Heart left ventricle (tissue), 13 donors: ENCODE measurements at regions not wholly inside any gene's neighbourhood (a gene's known extent, or its start where the extent isn't known, plus 50 kb on each side); places are given as distances from the start of the nearest gene placed in this dataset.

Experiments used
- POLR2A ChIP-seq, 2 donors: fragments of 450-650 bp; IDR thresholded peaks; one replicate each; pipeline ENCODE4 v1.6.1; 2017; ENCODE audit warnings: antibody characterized with exemption in 2 of 2, mild to moderate bottlenecking in 2 of 2, moderate library complexity in 2 of 2
- TF ChIP-seq, protein P1 (sequence below), 12 donors: fragments of 200-600 bp; sonication (generic) in 4 of 12; IDR thresholded peaks; one replicate each; pipeline versions ENCODE4 v1.5.0 to v1.8.0; 2018 to 2022; ENCODE audit warnings: antibody characterized with exemption in 12 of 12, mild to moderate bottlenecking in 5 of 12
- donor health status: ischemic (EF 13 %, LVEDD 7.1; RV severe dilation, severe dysfunction).
- donor health status: DM: no; HTN: yes; CAD: no.
- donor health status: DM: no; HTN: no; CAD: no.
- donor health status: ischemic (EF 25% LVEDD 6.9; RV normal size, moderate dysfunction).
- donor health status: ischemic (EF 25% LVEDD 5.7; RV mildly dilated, moderate dysfunction).
- donor health status: ischemic (EF 35%, LVEDD 5.7; RV mildly dilated, moderate dysfunction).
- donor health status: nonischemic (EF 11% LVEDD 7.7; RV severe dilation, severe dysfunction).
- donor health status: DM: yes; HTN: yes; CAD: no.
- donor health status: PGD.
- donor health status: ischemic (EF 29% LVEDD 5.4; RV normal size, mild dysfunction).
- donor health status: nonischemic (EF 23%, LVEDD 6.1; RV moderate dilation, normal function).

DNA sequence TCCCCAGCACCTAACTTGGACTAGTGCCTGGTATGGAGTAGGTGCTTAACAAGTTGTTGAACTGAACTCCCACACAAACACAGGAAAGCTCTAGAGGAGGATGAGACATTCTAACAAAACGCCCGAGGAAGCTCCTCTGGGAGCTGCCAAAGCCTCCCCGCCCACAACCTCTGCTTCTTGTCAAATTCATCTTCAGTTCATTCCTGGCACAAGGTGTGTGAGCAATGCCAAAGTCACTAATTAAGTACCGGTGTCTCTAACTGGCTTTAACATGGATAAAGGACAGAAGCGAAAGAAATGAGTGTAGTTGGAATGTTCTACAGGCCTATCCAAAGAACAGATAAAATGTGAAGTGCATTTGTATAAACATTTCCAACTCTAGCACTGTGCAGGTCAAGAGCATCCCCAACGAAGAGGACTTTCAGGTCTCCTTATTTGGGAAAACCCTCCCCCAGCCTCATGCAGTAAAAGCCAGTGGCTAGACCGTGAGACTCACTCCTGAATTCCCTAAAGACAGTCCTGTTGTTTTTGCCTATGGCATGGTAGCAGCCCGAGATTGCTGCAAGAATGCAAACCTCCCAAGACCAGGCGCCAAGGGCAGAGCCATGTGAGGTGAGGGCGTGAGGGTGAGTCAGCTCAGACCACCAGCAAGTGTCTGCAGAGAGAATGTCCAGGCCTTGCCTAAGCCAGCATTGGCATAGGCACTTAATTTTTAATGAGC lies 72.2 kb upstream of the KLF3 start:
- TF ChIP-seq POLR2A (IDR thresholded peaks at IDR 0.05) = no peak
- TF ChIP-seq, protein P1, sequence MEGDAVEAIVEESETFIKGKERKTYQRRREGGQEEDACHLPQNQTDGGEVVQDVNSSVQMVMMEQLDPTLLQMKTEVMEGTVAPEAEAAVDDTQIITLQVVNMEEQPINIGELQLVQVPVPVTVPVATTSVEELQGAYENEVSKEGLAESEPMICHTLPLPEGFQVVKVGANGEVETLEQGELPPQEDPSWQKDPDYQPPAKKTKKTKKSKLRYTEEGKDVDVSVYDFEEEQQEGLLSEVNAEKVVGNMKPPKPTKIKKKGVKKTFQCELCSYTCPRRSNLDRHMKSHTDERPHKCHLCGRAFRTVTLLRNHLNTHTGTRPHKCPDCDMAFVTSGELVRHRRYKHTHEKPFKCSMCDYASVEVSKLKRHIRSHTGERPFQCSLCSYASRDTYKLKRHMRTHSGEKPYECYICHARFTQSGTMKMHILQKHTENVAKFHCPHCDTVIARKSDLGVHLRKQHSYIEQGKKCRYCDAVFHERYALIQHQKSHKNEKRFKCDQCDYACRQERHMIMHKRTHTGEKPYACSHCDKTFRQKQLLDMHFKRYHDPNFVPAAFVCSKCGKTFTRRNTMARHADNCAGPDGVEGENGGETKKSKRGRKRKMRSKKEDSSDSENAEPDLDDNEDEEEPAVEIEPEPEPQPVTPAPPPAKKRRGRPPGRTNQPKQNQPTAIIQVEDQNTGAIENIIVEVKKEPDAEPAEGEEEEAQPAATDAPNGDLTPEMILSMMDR (IDR thresholded peaks at IDR 0.05) = no peak
